SU-DHL-6 (cell line): ENCODE measurements at regions not wholly inside any gene's neighbourhood (a gene's known extent, or its start where the extent isn't known, plus 50 kb on each side); places are given as distances from the start of the nearest gene placed in this dataset.

Experiments
- H2AFZ ChIP-seq: fragments of 200-600 bp; sonication (generic); 2 replicates; pipeline ENCODE4 v1.6.1; 2014; ENCODE audit warnings: low read depth, mild to moderate bottlenecking, moderate library complexity, mixed read lengths, antibody characterized with exemption, low read length; ENCODE audit not compliant: severe bottlenecking
- H3F3A ChIP-seq: fragments of 200-600 bp; shearing (Covaris generic); 2 replicates; pipeline ENCODE4 v1.6.0; 2016; ENCODE audit warnings: antibody characterized with exemption, mild to moderate bottlenecking; ENCODE audit not compliant: insufficient read depth
- H3K27ac ChIP-seq: fragments of 200-600 bp; sonication (generic); 2 replicates; pipeline ENCODE4 v1.5.1; 2016; ENCODE audit warnings: low read depth, mild to moderate bottlenecking, low read length, moderate library complexity, mixed read lengths
- H3K27me3 ChIP-seq: fragments of 200-600 bp; sonication (generic), shearing (Covaris generic); 2 replicates; pipeline ENCODE4 v1.6.0; 2014; ENCODE audit warnings: mild to moderate bottlenecking, low read length
- H3K36me3 ChIP-seq: fragments of 200-600 bp; sonication (generic); 2 replicates; pipeline ENCODE4 v1.6.1; 2014; ENCODE audit warnings: mild to moderate bottlenecking, low read length, mixed read lengths
- H3K4me2 ChIP-seq: fragments of 300-600, 200-600 bp; shearing (Covaris generic), sonication (generic); 2 replicates; pipeline ENCODE4 v1.6.0; 2014; ENCODE audit warnings: low read length, low read depth, mild to moderate bottlenecking; ENCODE audit not compliant: poor library complexity, severe bottlenecking
- H3K4me3 ChIP-seq: fragments of 200-600 bp; sonication (generic); 2 replicates; pipeline ENCODE4 v1.5.1; 2014; ENCODE audit warnings: antibody characterized with exemption, low read length, mild to moderate bottlenecking, mixed read lengths; ENCODE audit not compliant: insufficient read depth, poor library complexity, severe bottlenecking
- H3K79me2 ChIP-seq: fragments of 200-600 bp; sonication (generic); 2 replicates; pipeline ENCODE4 v1.6.1; 2014; ENCODE audit warnings: mild to moderate bottlenecking, low read length, moderate library complexity; ENCODE audit not compliant: insufficient read depth
- H3K9ac ChIP-seq: fragments of 200-600 bp; sonication (generic); 2 replicates; pipeline ENCODE4 v1.7.0; 2014; ENCODE audit warnings: mild to moderate bottlenecking, low read length
- H3K9me2 ChIP-seq: fragments of 200-600 bp; sonication (generic); replicated peaks from 2 replicates; pipeline ENCODE4 v1.6.1; 2014; ENCODE audit warnings: low read length; ENCODE audit not compliant: insufficient read depth
- H3K9me3 ChIP-seq: fragments of 200-600 bp; sonication (generic); 2 replicates; pipeline ENCODE4 v1.6.1; 2014; ENCODE audit warnings: low read length, mixed read lengths; ENCODE audit not compliant: insufficient read depth
- H4K20me1 ChIP-seq: fragments of 200-600 bp; sonication (generic); 2 replicates; pipeline ENCODE4 v1.6.1; 2014; ENCODE audit warnings: low read depth, mild to moderate bottlenecking, antibody characterized with exemption, low read length, moderate library complexity, mixed read lengths
- CTCF ChIP-seq: fragments of 200-600 bp; sonication (generic); IDR thresholded peaks from one replicate; pipeline ENCODE4 v1.5.1; 2017; ENCODE audit warnings: antibody characterized with exemption, mild to moderate bottlenecking, low read length, moderate library complexity; ENCODE audit not compliant: insufficient read depth, poor library complexity, severe bottlenecking
- EZH2phosphoT487 ChIP-seq: fragments of 200-600 bp; sonication (generic), shearing (Covaris generic); conservative IDR thresholded peaks from 2 replicates; pipeline ENCODE4 v1.6.1; 2018; ENCODE audit warnings: mild to moderate bottlenecking, antibody characterized with exemption, low read length, moderate library complexity, mixed read lengths

GRCh38 chr1:88375977-88376376 lies 308.1 kb upstream of the PKN2 start:
- H3K9me3 ChIP-seq: no peaks in the 10 kb centered on the region
- H2AFZ ChIP-seq: no peak overlapping the region
- no peaks in the 10 kb centered on the region for H3K9me2 ChIP-seq
- no peak for TF ChIP-seq CTCF
- no peak for TF ChIP-seq EZH2phosphoT487
- no peak overlapping the region for H3K27ac ChIP-seq
- no peak overlapping the region for H3K4me3 ChIP-seq
- no peaks in the 10 kb centered on the region for H3K79me2 ChIP-seq
- H3K9ac ChIP-seq: no peak overlapping the region
- H3K4me2 ChIP-seq: no peak overlapping the region
- H4K20me1 ChIP-seq: no peaks in the 10 kb centered on the region
- no peaks in the 10 kb centered on the region for H3F3A ChIP-seq
- no peaks in the 10 kb centered on the region for H3K36me3 ChIP-seq
- no peaks in the 10 kb centered on the region for H3K27me3 ChIP-seq

GRCh38 chr1:88376421-88376820 lies 307.7 kb upstream of the PKN2 start:
- Histone ChIP-seq H3F3A (no peaks in the 10 kb centered on the region), H2AFZ (no peak overlapping the region)

GRCh38 chr1:88378560-88378959 lies 305.5 kb upstream of the PKN2 start:
- Histone ChIP-seq H3K36me3 (no peaks in the 10 kb centered on the region), H3K9ac (no peak overlapping the region), H4K20me1 (no peaks in the 10 kb centered on the region), H3K27ac (no peak overlapping the region), H3K9me3 (no peaks in the 10 kb centered on the region), H3K79me2 (no peaks in the 10 kb centered on the region), H3K4me3 (no peak overlapping the region), H3F3A (no peaks in the 10 kb centered on the region), H3K4me2 (no peak overlapping the region), H3K9me2 (no peaks in the 10 kb centered on the region), H2AFZ (no peak overlapping the region), H3K27me3 (no peaks in the 10 kb centered on the region)
- no peak for TF ChIP-seq CTCF
- TF ChIP-seq EZH2phosphoT487: no peak

More at GRCh38 chr1:88376421-88376820, 307.7 kb upstream of the PKN2 start:
- TF ChIP-seq CTCF: no peak
- TF ChIP-seq EZH2phosphoT487: no peak
- no peak overlapping the region for H3K27ac ChIP-seq
- H3K36me3 ChIP-seq: no peaks in the 10 kb centered on the region
- no peaks in the 10 kb centered on the region for H3K79me2 ChIP-seq
- no peaks in the 10 kb centered on the region for H4K20me1 ChIP-seq
- H3K9me3 ChIP-seq: no peaks in the 10 kb centered on the region
- no peak overlapping the region for H3K4me3 ChIP-seq
- H3K4me2 ChIP-seq: no peak overlapping the region
- H3K27me3 ChIP-seq: no peaks in the 10 kb centered on the region
- no peaks in the 10 kb centered on the region for H3K9me2 ChIP-seq
- no peak overlapping the region for H3K9ac ChIP-seq
